T-helper 2 cell treated with Interferon-gamma antibody and Interleukin-4, amounts not matched to agents 5 μg/mL and 100 μg/mL, for 36 hours (primary cell): ENCODE measurements at regions not wholly inside any gene's neighbourhood (a gene's known extent, or its start where the extent isn't known, plus 50 kb on each side); places are given as distances from the start of the nearest gene placed in this dataset.
A peak's percentile ranks its signal among the peaks of the same experiment; 100 is the strongest.
"Not testable (repeated sequence)": the region's sequence is repeated elsewhere in the genome, so short reads cannot be mapped to it uniquely, and the experiment has no call there.

ENCODE experiments used
- DNase-seq: peaks from one replicate; pipeline ENCODE4 v3.0.0; 2021; ENCODE audit warnings: low spot score
- H3K27ac Mint-ChIP-seq: one replicate; pipeline ENCODE4 v1.8.0; 2021; ENCODE audit warnings: mild to moderate bottlenecking, mixed read lengths
- H3K27me3 Mint-ChIP-seq: one replicate; pipeline ENCODE4 v1.8.0; 2021; ENCODE audit warnings: low read depth, mixed read lengths
- H3K36me3 Mint-ChIP-seq: one replicate; pipeline ENCODE4 v1.8.0; 2021; ENCODE audit warnings: low read depth, mixed read lengths
- H3K4me1 Mint-ChIP-seq: one replicate; pipeline ENCODE4 v1.8.0; 2021; ENCODE audit warnings: low read depth, mixed read lengths
- H3K4me3 Mint-ChIP-seq: one replicate; pipeline ENCODE4 v1.8.0; 2022; ENCODE audit warnings: mild to moderate bottlenecking, moderate library complexity, mixed read lengths
- H3K9me3 Mint-ChIP-seq: one replicate; pipeline ENCODE4 v1.8.0; 2021; ENCODE audit warnings: mixed read lengths

- peaks cover 50% of the 10 kb centered on the region for H3K27me3 Mint-ChIP-seq
- no peak overlapping the region for H3K4me3 Mint-ChIP-seq
- no peaks in the 10 kb centered on the region for H3K9me3 Mint-ChIP-seq
- no peak for DNase-seq
- peaks cover 1% of the 10 kb centered on the region for H3K36me3 Mint-ChIP-seq
- no peak overlapping the region for H3K27ac Mint-ChIP-seq
- H3K4me1 Mint-ChIP-seq, result no peaks in the 10 kb centered on the region
Observed at GRCh38 chr5:138677782-138678181, 75.4 kb upstream of the CTNNA1 start.

- Mint-ChIP-seq H3K27ac (no peak overlapping the region), H3K4me3 (no peak overlapping the region), H3K36me3 (peaks cover 1% of the 10 kb centered on the region), H3K27me3 (peaks cover 52% of the 10 kb centered on the region), H3K4me1 (no peaks in the 10 kb centered on the region), H3K9me3 (no peaks in the 10 kb centered on the region)
- DNase-seq, result no peak
Observed at GRCh38 chr5:138676556-138677193, 76.5 kb upstream of the CTNNA1 start.

- H3K27ac Mint-ChIP-seq, result no peak overlapping the region
- no peak for DNase-seq
- peaks cover 1% of the 10 kb centered on the region for H3K36me3 Mint-ChIP-seq
- no peaks in the 10 kb centered on the region for H3K9me3 Mint-ChIP-seq
- H3K4me3 Mint-ChIP-seq, result no peak overlapping the region
- H3K27me3 Mint-ChIP-seq, result peaks cover 52% of the 10 kb centered on the region
- H3K4me1 Mint-ChIP-seq, result no peaks in the 10 kb centered on the region
Observed at GRCh38 chr5:138676002-138676401, 77.2 kb upstream of the CTNNA1 start.

GRCh38 chr5:138668451-138669380 lies 84.5 kb upstream of the CTNNA1 start:
- H3K4me3 Mint-ChIP-seq, result no peak overlapping the region
- H3K4me1 Mint-ChIP-seq, result peaks cover 16% of the 10 kb centered on the region
- no peaks in the 10 kb centered on the region for H3K36me3 Mint-ChIP-seq
- H3K27me3 Mint-ChIP-seq, result peaks cover 84% of the 10 kb centered on the region
- peak; percentile 32 for DNase-seq
- no peak overlapping the region for H3K27ac Mint-ChIP-seq
- no peaks in the 10 kb centered on the region for H3K9me3 Mint-ChIP-seq

GRCh38 chr5:138667782-138668331 lies 85.4 kb upstream of the CTNNA1 start:
- H3K36me3 Mint-ChIP-seq, DNase-seq, H3K9me3 Mint-ChIP-seq, H3K4me3 Mint-ChIP-seq: not testable (repeated sequence)
- peaks cover 23% of the 10 kb centered on the region for H3K4me1 Mint-ChIP-seq
- H3K27ac Mint-ChIP-seq, result peak overlapping the region; percentile 2
- peaks cover 83% of the 10 kb centered on the region for H3K27me3 Mint-ChIP-seq

- no peak overlapping the region for H3K27ac Mint-ChIP-seq
- H3K27me3 Mint-ChIP-seq, result peaks cover 89% of the 10 kb centered on the region
- DNase-seq, result no peak
- H3K4me1 Mint-ChIP-seq, result peaks cover 27% of the 10 kb centered on the region
- H3K36me3 Mint-ChIP-seq, result no peaks in the 10 kb centered on the region
- no peak overlapping the region for H3K4me3 Mint-ChIP-seq
- H3K9me3 Mint-ChIP-seq, result no peaks in the 10 kb centered on the region
Observed at GRCh38 chr5:138666226-138666742, 86.9 kb upstream of the CTNNA1 start.

GRCh38 chr5:138665261-138665660 lies 88.0 kb upstream of the CTNNA1 start:
- no peaks in the 10 kb centered on the region for H3K36me3 Mint-ChIP-seq
- peaks cover 93% of the 10 kb centered on the region for H3K27me3 Mint-ChIP-seq
- H3K4me3 Mint-ChIP-seq, result no peak overlapping the region
- H3K9me3 Mint-ChIP-seq, result no peaks in the 10 kb centered on the region
- H3K4me1 Mint-ChIP-seq, result peaks cover 27% of the 10 kb centered on the region
- DNase-seq, result no peak
- no peak overlapping the region for H3K27ac Mint-ChIP-seq

GRCh38 chr5:138664276-138664943 lies 88.8 kb upstream of the CTNNA1 start:
- DNase-seq, result no peak

GRCh38 chr5:138663561-138663960 lies 88.4 kb upstream of the HSPA9 start:
- Mint-ChIP-seq H3K27me3 (peaks cover 93% of the 10 kb centered on the region), H3K9me3 (no peaks in the 10 kb centered on the region), H3K36me3 (no peaks in the 10 kb centered on the region), H3K4me1 (peaks cover 19% of the 10 kb centered on the region), H3K27ac (no peak overlapping the region), H3K4me3 (no peak overlapping the region)
- no peak for DNase-seq

More at GRCh38 chr5:138664276-138664943, 88.8 kb upstream of the CTNNA1 start:
- no peaks in the 10 kb centered on the region for H3K36me3 Mint-ChIP-seq
- H3K4me1 Mint-ChIP-seq, result peaks cover 27% of the 10 kb centered on the region
- H3K27ac Mint-ChIP-seq, result no peak overlapping the region
- no peak overlapping the region for H3K4me3 Mint-ChIP-seq
- no peaks in the 10 kb centered on the region for H3K9me3 Mint-ChIP-seq
- H3K27me3 Mint-ChIP-seq, result peaks cover 93% of the 10 kb centered on the region

- DNase-seq, result peak; percentile 16
- H3K4me3 Mint-ChIP-seq, result no peak overlapping the region
Observed at GRCh38 chr5:138663009-138663408, 87.8 kb upstream of the HSPA9 start.

GRCh38 chr5:138662599-138662998 lies 87.4 kb upstream of the HSPA9 start:
- peak; percentile 10 for DNase-seq
- Mint-ChIP-seq H3K4me1 (peaks cover 11% of the 10 kb centered on the region), H3K9me3 (no peaks in the 10 kb centered on the region), H3K27ac (no peak overlapping the region), H3K27me3 (peaks cover 92% of the 10 kb centered on the region), H3K36me3 (no peaks in the 10 kb centered on the region), H3K4me3 (no peak overlapping the region)

More at GRCh38 chr5:138663009-138663408, 87.8 kb upstream of the HSPA9 start:
- peaks cover 14% of the 10 kb centered on the region for H3K4me1 Mint-ChIP-seq
- H3K36me3 Mint-ChIP-seq, result no peaks in the 10 kb centered on the region
- no peak overlapping the region for H3K27ac Mint-ChIP-seq
- H3K9me3 Mint-ChIP-seq, result no peaks in the 10 kb centered on the region
- H3K27me3 Mint-ChIP-seq, result peaks cover 92% of the 10 kb centered on the region

GRCh38 chr5:138661991-138662434 lies 86.8 kb upstream of the HSPA9 start:
- Mint-ChIP-seq H3K27me3 (peaks cover 94% of the 10 kb centered on the region), H3K9me3 (no peaks in the 10 kb centered on the region), H3K36me3 (no peaks in the 10 kb centered on the region), H3K4me1 (peaks cover 11% of the 10 kb centered on the region), H3K27ac (no peak overlapping the region), H3K4me3 (no peak overlapping the region)
- no peak for DNase-seq

- Mint-ChIP-seq H3K27me3 (peaks cover 94% of the 10 kb centered on the region), H3K27ac (no peak overlapping the region), H3K4me3 (no peak overlapping the region), H3K36me3 (no peaks in the 10 kb centered on the region), H3K4me1 (peaks cover 13% of the 10 kb centered on the region), H3K9me3 (no peaks in the 10 kb centered on the region)
- DNase-seq, result no peak
Observed at GRCh38 chr5:138661291-138661960, 86.2 kb upstream of the HSPA9 start.
